ENCODE measurements at regions not wholly inside any gene's neighbourhood (a gene's known extent, or its start where the extent isn't known, plus 50 kb on each side); places are given as distances from the start of the nearest gene placed in this dataset.

DNA sequence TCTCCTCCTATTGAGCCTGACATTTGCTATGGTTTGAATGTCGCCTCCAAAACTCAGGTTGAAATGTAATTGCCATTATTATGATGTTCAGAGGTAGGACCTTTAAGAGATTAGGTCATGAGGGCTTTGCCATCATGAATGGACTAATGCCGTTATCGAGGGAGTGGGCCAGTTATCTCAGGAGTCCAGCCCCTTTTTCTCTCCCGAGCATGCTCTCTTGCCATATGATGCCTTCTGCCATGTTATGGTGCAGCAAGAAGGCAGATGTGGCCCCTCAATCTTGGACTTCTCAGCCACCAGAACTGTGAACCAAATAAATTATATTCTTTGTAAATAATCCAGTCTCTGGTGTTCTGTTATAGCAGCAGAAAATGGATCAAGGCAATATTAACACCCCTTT lies 323.5 kb downstream of the RRAGC start:
- DNase-seq, result no peak

DNA sequence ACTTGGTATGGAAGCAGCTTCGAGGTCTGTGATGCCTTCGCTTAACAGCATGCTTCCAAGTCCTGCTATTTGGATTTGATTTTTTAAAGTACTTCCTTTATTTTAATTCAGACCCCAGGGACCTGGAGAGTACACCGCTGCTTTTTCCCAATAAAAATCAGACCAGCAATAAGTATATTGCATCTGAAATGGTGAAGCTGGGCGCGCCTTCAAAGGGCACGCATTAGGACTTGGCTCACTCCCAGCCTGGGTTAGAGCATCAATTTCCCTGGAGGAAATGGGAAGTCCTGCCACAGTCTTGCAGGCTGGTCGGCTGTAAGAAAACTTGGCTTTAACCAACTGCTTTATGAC lies 325.1 kb downstream of the RRAGC start:
- DNase-seq, result no peak

GRCh38 chr1:38533772-38534472 lies 325.6 kb downstream of the RRAGC start:
- no peak for DNase-seq

DNA sequence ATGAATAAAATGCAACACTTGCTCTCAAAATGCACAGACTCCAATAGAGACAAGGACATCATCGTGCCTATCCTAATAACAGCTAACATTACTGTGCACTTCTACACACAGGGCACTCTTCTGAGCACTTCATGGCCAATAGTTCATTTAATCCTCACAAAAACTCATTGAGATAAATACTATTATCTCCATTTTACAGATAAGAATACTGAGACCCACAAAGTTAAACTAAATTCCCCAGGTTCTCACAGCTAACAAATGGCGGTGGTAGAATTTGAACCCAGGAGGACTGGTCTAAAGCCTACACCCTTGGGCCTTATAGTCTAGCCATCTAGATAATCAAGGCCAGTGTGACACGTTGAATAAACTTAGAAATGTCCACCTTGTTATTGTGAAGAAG lies 328.6 kb downstream of the RRAGC start:
- no peak for DNase-seq

- no peak for DNase-seq
Observed at GRCh38 chr1:38529946-38530345, 329.6 kb downstream of the RRAGC start.

DNA sequence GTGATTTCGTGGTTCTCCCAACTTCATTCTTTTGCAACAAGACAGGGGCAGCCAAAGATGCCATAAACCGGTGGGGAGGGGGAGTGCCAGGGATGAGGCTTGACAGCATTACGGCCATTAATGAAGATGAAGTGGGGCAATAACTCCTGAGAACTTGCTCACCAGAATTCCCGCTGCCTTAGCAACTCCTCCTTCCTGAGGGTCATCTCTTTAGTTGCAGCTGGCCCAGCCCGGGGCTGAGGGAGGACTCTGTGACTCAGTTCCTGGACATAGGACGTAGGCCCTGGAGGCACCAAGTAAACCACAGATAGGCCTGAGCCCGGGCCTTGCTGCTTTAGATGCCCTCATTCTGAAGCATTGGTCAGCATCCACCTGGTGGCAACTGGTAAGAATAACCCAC lies 330.2 kb downstream of the RRAGC start:
- no peak for DNase-seq

DNA sequence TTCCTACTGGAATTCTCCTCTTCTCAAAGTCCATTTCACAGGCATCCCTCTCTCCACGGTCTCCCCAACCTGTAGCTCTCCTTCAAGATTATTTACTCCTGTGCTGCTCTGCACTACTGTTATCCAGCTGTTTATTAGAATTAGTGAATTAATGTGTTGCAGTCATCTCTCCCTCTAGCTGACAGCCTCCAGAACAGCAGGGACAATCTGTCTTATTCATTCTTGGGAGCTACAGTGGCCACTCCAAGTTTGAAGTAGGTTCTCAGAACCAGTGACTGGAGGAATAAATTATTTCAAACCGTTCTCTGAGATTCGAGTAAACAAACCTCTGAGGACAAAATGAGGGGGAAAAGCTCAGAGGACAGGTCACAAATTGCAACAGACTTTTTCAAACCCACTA lies 330.9 kb downstream of the RRAGC start:
- DNase-seq, result no peak

DNA sequence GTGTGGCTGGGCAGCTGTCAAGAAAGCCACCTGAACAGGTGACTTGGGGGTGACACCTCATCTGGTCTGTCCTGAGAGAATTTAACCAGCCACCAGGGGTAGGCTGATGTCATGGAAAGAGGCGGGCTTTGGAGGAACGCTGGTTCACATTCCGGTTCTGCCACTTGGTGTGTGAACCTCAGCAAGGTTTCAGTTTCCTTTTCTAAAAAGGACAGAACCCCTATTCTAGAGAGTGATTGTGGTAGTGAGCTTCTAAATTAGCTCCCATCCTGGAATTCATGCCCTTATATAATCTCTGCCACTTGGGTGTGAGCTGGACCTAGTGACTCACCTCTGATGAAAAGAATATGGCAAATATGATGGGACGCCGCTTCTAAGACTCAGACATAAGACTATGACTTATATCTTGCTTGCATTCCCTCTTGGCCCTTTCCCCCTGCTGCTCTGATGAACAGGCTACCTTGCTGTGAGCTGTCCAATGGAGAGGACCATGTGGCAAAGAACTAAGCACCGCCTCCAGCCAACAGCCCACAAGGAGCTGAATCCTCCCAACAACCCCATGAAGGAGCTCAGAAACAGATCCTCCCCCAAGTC lies 332.1 kb downstream of the RRAGC start:
- DNase-seq, result peak; percentile 75

DNA sequence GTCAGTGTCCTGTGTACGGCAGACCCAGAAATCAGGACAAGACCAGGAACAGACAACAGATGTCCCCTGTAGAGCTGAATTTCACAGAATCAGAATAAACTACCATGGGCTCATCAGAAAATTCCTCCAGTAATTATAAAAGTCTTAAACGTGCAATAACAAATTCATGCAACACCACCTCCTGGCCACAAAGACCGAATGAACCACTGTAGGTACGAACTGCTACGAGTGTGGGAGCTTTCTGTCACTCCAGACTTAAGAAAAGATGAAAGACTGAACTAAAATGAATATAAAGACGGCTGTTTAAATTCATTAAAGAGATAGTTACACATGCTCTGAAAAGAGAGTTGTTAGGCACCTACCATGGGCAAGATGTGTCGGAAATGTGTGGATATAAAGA lies 333.5 kb downstream of the RRAGC start:
- DNase-seq, result no peak

DNA sequence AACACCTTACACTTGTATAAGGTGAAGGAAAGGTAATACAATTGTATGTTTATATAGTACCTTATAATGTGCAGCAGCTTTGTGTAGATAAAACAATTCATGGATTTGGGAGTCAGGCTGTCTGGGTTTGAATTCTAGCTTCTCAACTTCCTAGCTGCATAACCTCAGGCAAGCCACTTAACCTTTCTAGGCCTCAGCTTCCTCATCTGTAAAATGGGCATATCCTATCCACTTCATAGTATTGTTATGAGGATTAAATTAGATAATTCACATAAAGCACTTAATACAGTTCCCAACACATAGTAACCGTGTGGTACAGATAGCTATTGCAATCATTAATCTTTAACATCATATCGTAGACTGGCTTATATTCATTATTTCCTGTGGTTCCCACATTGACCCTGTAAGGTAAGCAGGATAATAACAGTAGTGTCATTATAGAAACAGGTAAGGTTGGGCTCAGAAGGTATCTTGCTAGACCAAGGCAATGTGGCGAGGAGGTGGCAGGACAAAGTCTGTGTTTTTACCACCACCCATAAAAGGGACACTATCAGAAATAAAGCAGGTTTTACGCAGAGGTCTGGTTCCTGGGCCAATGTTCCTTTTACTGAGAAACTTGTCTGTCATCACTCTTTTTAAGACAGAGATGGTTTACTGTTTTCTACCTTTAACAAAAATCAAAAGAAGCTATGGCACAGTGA lies 334.1 kb downstream of the RRAGC start:
- DNase-seq, result no peak

- DNase-seq, result no peak
Observed at GRCh38 chr1:38524025-38524641, 335.4 kb downstream of the RRAGC start.

- no peak for DNase-seq
Observed at GRCh38 chr1:38523568-38523939, 336.0 kb downstream of the RRAGC start.

DNA sequence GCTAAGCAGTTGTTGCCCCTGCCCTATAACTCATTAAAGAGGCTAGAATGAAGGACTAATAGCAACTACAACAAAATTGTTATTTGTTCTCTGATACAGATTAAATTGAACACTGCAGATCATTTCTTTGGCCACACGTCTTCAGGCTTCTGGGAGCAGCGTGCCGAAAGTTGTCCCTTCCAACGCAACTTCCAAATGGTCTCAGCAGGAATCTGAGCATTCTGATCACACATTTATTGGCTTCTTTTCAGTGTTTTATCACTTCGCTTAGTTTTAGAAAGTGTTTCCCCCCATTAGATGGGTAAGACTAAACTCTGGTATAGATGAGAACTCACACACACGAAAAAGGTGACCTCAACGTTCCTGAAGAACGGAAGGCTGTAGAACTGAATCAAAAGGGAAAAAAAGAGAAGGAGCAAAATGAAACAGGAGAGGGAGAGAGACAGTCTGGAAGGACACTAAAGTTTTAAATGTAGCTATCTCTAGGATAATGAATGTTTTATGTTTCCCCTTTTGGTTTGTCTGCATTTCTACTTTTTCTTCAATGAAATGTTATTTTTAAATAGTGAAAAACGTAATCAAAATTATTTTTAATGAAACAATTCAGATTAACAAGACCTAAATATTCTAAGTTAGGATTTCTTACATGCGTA lies 336.5 kb downstream of the RRAGC start:
- DNase-seq, result no peak

DNA sequence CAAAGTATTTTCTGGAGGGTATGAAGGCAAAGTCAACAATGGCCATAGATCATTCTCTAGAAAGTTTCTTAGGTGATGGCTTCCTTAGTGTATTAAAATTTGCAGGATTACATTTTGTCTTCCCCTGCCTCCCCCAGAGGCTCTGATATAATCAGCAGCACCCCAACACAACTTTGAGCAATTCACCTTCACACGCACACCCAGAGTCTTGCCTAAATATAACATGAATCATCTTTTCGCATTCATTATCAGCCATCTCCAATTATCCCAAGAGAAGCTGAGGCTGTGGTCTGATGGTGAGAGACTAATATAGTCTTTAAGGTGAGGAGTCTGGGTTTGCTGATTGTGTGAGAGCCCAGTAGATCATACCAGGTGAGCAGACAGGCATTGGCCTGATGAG lies 343.0 kb downstream of the RRAGC start:
- DNase-seq, result no peak

DNA sequence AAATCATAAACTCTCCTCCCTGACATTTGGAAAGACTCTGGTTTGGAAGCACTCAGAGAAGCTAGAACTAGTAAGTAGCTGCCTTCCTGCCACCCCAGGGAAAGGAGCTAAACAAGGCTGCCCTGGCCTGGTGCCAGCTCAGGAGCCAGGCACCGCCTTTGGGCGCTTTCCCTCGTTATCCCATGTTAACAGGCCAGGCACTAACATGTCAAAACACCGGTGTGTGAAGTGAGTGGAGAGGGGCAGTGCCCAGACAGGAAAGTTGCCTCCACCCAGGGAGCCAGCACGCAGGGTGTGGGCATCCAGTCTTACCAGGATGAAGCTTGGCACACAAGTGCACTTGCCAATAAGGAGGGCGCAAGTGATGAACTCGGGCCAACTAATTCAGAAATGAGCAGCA lies 346.8 kb downstream of the RRAGC start:
- DNase-seq, result no peak

DNA sequence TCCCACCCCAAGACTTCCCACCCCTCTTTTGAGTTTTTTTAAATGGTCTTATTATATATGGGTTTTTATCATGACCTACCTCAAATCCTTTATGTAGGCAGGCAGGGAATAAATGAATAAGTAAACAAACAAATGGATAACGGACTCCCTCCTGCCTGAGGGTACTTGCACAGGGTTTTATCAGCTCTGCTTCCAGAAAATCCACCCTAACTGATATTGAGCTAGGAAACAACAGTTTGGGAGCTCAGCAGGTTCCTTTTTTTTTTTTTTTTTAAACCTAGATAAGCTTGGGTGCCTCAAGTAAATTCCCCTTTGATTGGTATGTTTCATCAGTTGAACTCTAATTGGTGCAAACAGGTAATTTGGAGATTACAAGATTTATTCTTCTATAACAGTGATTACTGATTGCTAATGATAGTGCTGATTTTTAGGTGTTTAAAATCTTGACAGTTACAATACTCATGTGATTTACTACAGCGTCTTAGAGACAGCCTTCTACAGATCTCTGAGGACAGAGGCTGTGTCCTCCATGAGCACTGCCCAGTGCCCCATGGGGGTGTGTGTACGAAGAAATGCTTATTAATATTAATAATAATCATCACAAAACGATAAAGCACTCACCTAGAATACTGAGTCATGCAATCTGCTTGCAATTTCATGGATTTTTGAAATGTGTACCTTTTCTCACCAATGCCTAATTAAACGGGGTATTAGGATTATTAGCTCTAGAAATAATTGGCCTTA lies 347.4 kb downstream of the RRAGC start:
- no peak for DNase-seq

DNA sequence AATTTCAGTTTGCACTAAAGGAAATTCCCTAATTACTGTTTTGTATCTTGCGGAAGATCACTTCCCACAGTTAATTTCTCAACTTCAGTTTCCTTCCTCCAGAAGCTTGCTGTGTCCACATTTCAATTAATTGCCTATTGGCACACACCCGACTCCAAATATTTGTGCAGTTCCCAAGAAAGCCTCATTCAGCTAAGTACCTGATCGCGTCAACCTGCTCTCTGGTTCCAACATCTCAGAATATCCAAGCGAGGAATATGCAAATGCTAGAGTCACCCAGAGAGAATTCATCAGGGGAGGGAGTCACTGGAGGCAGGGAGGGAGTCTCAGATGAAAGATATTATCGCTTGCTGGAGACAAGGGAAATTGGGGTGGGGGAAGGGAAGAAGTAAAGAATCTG lies 351.3 kb downstream of the RRAGC start:
- DNase-seq, result no peak

GRCh38 chr1:38507563-38507962 lies 352.0 kb downstream of the RRAGC start:
- DNase-seq, result no peak

- DNase-seq, result no peak
Observed at GRCh38 chr1:38505944-38506343, 353.6 kb downstream of the RRAGC start.

GRCh38 chr1:38502758-38503157 lies 356.8 kb downstream of the RRAGC start:
- no peak for DNase-seq

GRCh38 chr1:38500891-38501290 lies 358.7 kb downstream of the RRAGC start:
- no peak for DNase-seq

DNA sequence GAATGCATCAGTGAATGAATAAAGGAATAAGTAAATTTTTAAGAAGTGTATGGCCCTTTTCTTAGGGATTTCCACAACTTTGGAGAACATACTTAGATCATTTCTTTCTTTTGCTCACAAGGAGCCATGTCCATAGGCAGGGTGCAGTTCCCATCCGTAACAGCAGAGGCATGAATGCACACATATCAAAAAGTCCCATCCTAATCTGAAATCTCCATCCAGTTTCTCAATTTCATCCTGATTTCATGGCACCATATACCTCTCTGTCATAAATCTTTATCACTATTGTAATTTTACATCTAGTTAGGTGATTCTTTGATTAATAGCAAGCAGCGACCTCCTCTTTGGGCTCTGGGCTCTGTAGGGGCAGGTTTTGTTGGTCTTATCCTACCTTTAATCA lies 359.2 kb downstream of the RRAGC start:
- no peak for DNase-seq

DNA sequence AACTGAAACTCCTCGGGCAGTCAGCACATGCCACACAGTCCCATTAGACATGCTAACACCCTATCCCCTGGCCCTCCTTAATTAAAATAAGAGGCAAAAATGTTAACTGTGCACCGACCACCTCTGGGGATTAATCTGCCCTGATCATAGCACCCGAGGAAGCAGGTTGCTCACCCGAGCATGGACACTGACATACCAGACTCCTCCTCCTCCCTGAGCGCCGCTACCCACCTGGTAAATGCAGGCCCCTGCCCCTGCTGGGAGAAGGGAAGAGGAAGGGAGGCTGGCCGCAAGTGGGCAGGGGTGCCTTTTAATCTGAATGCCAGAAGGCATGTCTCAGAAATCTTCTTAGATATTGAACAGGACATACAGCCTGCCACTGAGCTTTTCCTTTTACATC lies 360.9 kb downstream of the RRAGC start:
- DNase-seq, result no peak
